ENCODE measurements at regions not wholly inside any gene's neighbourhood (a gene's known extent, or its start where the extent isn't known, plus 50 kb on each side); places are given as distances from the start of the nearest gene placed in this dataset.

- TF ChIP-seq E2F2 (CRISPR knock-in tag; IDR thresholded peaks at IDR 0.05; ENCODE audit: borderline replicate concordance) (no peak), YY1 (IDR thresholded peaks at IDR 0.05; ENCODE audit: insufficient read depth, insufficient replicate concordance, low read depth, low read length) (no peak), HNRNPH1 (optimal IDR thresholded peaks at IDR 0.05; ENCODE audit: low read depth, low read length) (no peak), RBAK (CRISPR knock-in tag; IDR thresholded peaks at IDR 0.05) (no peak), ZNF513 (CRISPR knock-in tag; conservative IDR thresholded peaks at IDR 0.05) (no peak), ELF4 (CRISPR knock-in tag; IDR thresholded peaks at IDR 0.05; ENCODE audit: borderline replicate concordance) (no peak), ATF2 (CRISPR knock-in tag; IDR thresholded peaks at IDR 0.05) (0 out of 2 replicates have a peak, but pooled peaks have one; percentile 38), TEAD2 (CRISPR knock-in tag; IDR thresholded peaks at IDR 0.05) (no peak), ZNF468 (CRISPR knock-in tag; IDR thresholded peaks at IDR 0.05) (no peak), ZNF773 (CRISPR knock-in tag; IDR thresholded peaks at IDR 0.05; ENCODE audit: borderline replicate concordance) (no peak), ZSCAN20 (CRISPR knock-in tag; IDR thresholded peaks at IDR 0.05; ENCODE audit: borderline replicate concordance) (no peak), CENPT (CRISPR knock-in tag; IDR thresholded peaks at IDR 0.05; ENCODE audit: low read depth) (no peak), SNAPC4 (CRISPR knock-in tag; IDR thresholded peaks at IDR 0.05) (no peak), ZEB1 (IDR thresholded peaks at IDR 0.05; ENCODE audit: insufficient replicate concordance, low read depth) (no peak), ARNTL (CRISPR knock-in tag; IDR thresholded peaks at IDR 0.05) (0 out of 2 replicates have a peak, but pooled peaks have one; percentile 23), MTF2 (CRISPR knock-in tag; IDR thresholded peaks at IDR 0.05; ENCODE audit: borderline replicate concordance) (no peak), YEATS4 (CRISPR knock-in tag; IDR thresholded peaks at IDR 0.05; ENCODE audit: borderline replicate concordance) (no peak), BRCA1 (CRISPR knock-in tag; IDR thresholded peaks at IDR 0.05) (no peak), RXRA (CRISPR knock-in tag; IDR thresholded peaks at IDR 0.05) (peak; percentile 47; the same call in 1 of the 2 replicates), ZNF260 (CRISPR knock-in tag; IDR thresholded peaks at IDR 0.05; ENCODE audit: borderline replicate concordance, low read depth) (no peak), ZNF83 (CRISPR knock-in tag; IDR thresholded peaks at IDR 0.05; ENCODE audit: borderline replicate concordance) (no peak), IKZF1 (IDR thresholded peaks at IDR 0.05) (no peak)
These were observed 100.0 kb upstream of the NRIP1 start (continued) for GRCh38 chr21:15164678-15165303.
